GM19328 (cell line): ENCODE measurements at regions not wholly inside any gene's neighbourhood (a gene's known extent, or its start where the extent isn't known, plus 50 kb on each side); places are given as distances from the start of the nearest gene placed in this dataset.
"Not testable (repeated sequence)": the region's sequence is repeated elsewhere in the genome, so short reads cannot be mapped to it uniquely, and the experiment has no call there.

Experiments
- ATAC-seq: cut with Tn5 transposase; IDR thresholded peaks from one replicate; pipeline ENCODE4 v1.9.1; 2021; ENCODE audit warnings: mild to moderate bottlenecking, moderate library complexity; ENCODE audit not compliant: unreplicated experiment

DNA sequence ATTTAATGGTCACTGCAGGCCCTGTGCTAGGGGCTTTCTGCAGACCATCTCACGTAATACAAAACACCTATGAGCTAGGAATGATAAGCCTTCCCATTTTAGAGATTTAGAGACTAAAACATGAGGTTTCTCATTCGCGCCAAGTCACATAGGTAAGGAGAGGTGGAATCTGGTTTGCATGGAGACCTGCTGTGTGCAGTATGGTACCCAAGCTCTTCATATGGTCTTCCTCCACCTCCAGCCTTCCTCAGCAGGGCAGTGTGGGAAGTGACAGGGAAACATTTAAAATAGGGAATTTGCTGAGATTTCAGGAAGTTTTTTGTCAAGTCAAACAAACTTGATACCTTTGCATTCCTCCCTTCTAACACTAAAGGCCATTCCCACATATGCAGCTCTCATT, 337.6 kb downstream of the IL20RB start:
- no peak for ATAC-seq

DNA sequence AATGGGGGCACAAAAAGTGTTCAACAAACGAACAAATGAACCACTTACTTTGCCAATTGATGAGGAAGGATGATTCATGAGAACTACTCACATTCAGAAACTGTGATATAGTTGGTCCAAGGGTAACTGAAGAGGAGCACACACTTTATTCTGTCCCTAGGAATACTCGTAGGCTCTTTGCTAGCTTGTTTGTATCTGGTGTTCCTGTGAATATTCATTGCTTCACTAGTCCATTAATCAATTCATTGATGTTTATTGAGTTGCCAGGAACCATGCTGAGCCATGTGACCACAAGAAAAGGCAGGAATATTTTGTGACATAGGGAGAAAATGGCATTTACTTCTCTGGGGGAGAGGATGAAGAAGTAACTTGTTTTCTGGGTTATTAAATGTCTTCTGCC, 338.3 kb downstream of the IL20RB start:
- ATAC-seq = no peak

DNA sequence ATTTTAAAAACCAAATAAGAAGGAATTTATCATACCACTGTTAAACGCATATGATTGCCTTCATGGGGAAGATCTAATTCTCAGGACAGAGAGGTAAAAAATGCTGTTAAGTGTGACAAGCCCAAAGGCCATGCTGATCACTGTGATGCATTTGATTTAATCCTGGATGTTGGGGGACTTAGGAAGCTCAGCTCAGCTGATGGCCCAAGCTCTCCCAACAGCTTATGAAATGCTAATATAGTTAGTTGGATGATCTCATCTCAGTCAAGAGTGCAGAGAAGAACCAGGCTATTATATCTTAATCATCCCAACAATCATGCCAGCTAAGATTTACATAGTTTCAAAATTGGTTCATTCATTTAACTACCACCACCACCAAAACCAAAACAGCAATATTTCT, 340.0 kb downstream of the IL20RB start:
- ATAC-seq = no peak

DNA sequence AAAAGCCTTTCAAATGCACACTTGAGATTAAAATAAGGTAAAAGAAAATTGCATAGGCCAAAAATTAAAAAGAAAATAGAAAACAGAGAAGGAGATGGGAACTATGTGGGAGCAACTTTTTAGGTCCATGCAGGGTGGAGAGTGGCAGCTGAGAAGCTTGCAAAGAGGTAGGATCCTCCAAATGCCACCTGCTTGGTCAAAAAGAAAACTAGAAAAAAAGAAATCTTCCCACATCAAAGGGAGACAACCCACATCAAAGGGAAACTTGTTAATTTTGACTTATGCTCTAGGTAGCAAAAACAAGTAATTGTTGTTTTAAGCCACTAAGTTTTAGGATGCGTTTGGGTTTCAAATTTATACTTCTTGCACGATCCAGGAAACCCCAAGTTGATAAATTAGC, 342.9 kb downstream of the IL20RB start:
- no peak for ATAC-seq

DNA sequence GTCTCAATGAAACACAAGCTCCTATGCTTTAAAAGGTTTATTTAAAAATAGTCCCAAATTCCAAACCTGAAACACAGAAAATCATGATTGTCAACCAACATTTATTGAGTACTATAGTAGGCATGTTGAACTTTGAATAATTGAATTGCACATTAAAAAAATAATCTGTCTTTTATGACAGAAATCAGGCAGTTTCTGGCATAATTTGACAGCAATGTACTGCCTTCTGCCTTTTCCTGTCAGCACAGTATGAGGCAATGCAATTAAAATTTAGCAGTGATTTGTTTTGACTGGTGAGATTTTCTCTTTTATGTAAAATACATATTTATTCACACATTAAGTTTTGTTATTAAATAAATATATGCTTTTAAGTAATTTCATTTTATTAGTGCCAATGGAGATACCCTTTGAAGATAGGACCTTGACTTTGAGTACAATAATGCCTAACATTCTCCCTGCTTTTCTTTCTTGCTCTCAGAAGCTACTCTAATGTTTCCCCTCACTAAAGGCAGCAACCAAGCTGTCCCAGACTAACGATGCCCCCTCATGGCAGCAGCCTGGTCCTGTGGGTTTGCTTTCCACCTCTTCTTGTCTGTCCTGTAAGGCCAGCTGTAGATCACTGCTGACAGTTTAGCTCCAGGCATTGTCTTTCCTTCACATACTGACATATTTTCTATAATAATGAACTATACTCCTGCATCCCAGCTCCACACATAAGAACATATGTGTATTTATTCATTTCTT, 346.7 kb downstream of the IL20RB start:
- ATAC-seq = no peak

DNA sequence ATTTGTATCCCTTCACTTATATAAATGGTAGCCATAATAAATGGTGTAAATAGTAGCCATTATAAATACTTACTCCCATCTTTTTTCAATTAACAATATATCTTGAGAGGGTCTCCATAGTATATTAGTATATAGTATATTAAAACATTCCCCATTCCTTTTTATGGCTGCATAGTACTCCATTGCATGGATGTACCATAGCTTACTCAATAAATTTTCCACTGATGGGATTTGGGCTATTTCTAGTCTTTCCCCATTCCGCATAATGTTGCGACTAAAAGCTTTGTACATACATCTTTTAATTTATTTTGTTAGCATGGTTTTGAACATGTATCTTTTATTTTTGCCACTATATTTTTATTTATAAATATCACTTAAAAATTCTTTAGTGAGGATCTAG, 366.3 kb downstream of the IL20RB start:
- no peak for ATAC-seq

DNA sequence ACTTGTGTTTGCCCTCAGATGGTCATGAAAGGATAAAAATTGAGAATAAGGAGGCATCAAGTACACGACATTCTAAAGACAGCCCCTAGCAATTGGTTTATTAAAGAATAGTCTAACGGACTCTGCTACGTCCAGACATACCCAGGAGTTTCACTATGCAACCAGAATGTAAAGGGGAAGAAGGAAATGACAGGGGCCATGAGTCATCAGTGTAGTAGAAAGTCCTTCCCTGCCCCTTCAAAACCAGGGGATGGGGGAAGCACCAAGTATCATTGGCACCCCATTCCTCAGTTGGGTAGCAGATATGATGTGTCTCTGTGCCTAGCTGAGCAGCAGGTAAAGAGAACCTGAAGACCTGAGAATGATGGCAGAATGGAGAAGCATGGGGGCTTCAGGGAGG, 367.4 kb downstream of the IL20RB start:
- ATAC-seq = no peak

DNA sequence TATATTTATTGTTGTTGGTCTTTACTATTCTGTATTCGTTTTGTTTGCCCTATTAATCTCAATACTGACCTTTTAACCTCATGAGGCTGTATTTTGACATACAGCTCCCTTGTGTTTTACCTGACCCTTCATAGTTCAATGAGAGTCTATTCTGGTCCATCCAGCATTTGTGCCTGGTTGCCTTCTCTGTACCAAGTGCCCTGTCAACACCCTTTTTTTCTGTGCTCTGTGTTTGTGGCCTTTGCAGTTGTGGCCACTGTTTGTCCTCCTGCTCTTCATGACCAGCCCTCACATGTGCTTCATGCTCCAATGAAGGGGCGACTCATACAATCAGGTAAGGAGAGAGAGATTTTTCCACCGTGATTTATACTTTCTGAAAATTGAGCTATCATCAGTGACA, 368.2 kb downstream of the IL20RB start:
- ATAC-seq = no peak

DNA sequence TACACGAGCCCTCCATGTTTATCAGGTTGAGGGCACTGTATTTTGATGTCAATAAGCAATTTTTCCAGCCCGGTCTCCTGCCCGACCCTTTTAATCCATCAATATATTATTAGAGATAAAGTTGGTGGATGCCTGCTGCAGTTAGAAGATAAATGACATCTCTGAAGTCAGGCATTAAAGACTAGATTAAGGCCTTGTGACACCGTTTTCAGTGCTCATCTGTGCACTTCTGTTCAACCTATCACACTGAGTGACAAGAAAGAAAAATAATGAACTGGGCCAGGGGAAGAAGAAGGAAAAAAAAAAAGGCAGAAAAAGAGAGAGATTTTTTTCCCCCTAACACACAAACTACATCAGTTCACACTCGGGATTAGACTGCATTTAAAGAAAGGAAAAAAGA, 371.8 kb downstream of the IL20RB start:
- ATAC-seq = no peak

DNA sequence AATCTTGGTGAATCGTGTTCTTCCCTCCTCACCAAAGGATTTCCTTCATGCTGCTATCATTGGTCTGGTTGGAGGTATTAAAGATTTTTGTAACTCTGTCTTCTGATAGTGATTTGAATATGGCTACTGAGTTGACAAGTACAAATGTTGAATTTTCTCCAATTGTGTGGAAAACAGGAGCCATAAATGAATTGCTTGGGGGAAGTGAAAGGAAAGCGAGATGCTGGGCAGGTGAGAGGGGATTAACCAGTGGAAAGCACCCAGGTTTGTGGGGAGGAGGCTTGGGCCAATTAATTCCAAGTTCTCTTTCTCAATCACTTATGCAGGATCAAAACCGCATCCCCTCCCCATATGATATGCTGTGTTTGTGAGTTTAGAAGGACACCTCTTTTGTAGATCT, 372.5 kb downstream of the IL20RB start:
- no peak for ATAC-seq

DNA sequence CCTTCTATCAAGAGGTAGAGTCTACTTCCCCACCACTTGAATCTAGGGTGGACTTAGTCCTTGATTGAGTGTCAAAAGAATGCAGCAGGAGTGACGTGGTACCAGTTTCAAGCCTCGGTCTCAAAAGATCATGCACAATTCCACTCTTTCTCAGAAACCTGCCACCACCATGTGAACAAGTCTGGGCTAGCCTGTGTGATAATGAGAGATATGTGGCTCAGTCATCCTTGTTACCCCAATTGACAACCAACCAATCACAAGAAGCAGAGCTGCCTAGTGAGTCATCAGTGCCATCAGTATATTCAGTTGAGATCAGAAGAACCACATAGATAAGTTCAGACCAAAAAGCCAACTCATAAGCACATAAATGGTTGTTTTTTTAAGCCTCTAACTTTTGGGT, 374.5 kb downstream of the IL20RB start:
- no peak for ATAC-seq

DNA sequence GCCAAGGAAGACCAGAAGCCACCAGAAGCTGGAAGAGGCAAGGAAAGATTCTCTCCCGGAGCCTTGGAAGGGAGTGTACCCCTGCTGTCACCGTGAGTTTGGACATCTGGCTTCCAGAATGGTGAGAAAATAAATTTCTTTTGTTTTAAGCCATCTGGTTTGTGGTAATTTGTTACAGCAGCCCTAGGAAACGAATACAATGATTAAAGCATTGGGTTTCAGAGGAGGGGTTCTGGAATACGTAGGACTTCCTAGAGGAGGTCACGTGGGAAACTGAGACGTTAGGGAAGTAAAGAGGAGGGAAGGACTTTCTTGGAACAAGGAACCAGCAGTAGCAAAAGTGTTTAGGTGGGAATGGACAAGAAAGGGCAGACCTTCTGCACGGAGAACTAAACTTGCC, 377.7 kb downstream of the IL20RB start:
- ATAC-seq = no peak

DNA sequence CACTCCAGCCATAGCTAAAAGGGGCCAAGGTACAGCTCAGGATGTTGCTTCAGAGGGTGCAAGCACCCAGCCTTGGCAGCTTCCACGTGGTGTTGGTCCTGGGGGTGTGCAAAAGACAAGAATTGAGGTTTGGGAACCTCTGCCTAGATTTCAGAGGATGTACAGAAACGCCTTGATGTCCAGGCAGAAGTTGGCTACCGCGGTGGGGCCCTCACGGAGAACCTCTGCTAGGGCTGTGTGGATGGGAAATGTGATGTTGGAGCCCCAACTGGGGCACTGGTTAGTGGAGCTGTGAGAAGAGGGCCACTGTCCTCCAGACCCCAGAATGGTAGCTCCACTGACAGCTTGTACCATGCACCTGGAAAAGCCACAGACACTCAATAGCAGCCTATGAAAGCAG, 380.6 kb downstream of the IL20RB start:
- ATAC-seq = not testable (repeated sequence)

DNA sequence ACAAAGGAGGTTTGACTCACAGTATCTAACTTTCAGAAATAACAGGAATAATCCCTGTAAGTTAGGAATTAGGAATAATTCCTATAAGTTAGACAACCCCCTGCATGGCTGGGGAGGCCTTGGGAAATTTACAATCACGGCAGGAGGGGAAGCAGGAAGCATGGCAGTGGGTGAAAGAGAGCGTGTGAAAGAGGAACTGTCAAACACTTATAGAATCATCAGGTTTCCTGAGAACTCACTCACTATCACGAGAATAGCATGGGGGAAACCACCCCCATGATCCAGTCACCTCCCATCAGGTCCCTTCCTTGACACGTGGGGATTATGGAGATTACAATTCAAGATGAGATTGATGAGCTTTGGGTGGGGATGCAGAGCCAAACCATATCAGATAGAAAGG, 385.5 kb downstream of the IL20RB start:
- no peak for ATAC-seq

DNA sequence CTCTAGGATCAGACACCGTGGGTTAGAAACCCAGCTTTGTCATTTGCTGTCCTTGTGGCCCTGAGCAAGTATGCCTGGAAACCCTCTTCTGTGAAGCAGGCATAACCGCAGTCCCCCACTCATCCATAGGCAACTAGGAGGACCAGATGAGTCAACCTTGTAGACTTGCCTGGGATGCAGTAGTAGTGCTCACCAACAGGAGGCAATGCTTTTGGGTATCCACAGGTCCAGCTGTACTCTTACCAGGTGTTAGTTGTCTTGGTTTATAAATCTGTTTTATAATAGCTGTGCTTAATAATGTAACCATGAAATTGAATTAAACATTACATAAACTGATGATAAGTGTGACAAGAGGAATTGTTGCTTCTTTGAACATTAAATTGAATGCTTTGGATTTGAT, 389.3 kb downstream of the IL20RB start:
- ATAC-seq = no peak

DNA sequence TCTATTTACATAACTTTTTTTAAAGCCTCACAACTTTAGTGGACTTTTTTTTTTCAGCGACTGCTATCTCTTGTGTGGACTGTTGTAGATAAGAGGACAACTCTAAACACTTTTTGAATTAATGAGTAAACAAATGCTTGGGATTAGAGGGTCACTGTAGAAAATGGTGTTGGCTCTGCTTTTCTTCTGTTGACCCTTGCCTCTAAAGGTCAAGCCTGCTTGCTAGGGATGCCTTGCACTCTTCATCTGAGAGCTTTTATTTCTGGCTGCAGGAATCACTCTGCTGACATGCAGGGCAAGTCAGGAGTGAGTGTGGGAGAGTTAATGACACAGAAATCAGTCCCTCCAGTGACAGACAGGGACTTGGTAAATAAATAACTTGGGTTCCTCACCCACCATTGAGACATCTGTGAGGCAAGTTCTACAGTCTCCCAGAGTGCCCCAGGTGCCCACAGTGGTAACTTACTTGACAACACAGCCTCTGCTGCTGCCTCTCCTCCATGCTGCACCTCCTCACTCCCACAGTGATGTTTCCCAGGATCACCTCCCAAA, 390.1 kb downstream of the IL20RB start:
- no peak for ATAC-seq

DNA sequence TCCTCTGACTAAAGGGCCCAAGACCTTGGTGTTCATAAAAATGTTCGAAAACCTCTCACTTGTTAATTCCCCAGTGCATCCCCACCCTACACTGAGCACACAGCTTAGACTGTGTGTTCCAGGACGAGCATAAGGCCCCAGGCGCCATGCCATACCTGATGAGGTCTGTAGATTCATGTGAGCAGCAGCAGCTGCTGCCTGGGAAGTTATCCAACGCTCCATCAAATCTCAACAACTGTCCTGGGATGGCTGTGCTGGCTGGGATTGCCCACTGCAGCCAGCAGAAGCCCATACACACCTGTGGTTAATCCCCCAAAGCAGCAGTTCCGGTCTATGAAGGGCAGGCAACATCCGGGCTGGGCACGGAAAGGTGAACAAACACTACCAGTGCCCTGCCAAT, 391.2 kb downstream of the IL20RB start:
- ATAC-seq = no peak

DNA sequence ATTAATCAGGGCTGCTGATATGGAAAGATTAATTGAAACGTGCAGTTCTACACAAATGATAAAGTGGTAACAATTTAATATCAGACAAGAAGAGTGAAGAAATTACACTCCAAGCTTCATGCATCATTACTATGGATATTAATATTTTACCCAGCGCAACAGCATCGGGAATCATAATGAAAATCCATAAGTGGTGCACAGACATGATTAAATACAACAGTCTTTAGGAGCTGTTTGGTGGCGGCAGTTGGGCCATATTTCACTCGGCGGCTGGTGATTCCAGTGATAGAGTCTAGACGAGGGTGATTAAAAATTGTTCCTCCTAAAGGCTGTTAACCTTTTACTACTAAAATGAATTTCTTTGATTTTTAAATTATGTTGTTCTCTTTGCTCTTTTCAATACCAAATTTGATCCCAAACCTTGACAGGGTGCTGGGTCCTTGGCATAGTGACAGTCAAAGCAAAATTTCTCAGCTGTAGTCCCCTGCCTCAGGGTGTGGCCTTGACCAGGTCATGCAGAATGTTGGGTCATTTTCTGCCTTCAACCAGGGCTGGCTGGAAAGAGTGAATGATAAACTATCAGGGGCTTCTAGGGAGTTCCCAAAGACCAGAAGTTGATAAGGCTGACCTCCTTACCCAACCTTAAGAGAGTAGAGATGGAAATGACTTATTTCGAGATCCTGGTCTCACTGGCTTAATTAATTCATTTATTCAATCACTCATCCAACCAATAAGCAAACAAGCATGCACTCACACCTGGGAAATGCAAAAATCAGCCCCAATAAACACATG, 392.0 kb downstream of the IL20RB start:
- no peak for ATAC-seq

DNA sequence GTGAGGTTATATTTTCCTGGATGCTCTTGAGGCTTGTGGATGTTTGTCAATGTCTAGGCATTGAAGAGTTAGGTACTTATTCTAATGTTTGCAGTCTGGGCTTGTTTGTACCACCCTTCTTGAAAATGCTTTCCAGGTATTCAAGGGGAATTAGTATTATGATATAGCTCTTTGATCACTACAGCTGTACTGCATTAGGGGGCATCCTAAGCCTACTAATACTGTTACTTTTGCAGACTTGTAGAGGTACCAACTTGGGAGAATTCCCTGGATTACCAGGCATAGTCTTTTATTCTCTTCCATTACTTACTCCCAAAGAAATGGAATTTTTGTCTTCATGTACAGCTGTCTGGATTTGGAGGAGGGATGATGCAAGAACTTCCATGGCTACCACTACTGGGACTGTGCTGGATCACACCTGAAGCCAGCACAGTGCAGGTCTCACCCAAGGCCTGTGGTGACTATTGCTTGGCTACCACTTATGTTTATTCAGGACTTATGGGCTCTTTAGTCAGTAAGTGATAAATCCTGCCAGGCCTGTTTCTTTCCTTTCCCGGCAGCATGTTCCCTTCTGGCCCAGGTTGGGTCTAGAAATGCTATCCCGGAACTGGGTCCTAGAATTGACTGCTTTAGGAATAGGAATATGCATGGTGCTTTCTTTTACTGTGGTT, 402.9 kb downstream of the IL20RB start:
- ATAC-seq = no peak

DNA sequence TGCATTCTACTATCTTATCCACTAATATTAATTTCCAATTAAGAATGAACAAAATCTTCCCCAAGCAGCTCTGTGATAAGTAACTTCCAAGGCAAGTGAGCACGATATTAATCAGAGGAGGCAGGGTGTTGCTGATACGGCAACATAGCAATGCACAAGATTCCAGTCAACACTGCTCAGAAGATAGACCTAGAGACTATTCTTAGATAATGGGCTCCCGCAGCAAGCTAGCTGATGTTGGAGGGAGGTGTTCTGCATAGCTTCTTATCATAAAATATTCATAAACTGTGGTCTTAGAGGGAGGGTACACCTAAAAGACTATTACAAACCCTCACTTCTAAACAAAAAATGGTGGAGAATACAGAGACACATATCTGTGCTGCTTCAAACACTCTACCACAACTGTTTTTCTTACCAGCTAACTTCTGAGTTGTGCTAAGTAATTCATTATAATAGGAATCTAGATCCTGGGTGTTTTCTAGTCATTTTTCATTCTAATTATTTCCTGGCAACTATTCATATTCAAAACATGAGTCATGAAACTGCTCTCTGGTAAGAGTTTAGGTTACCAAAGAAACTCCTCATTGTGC, 382.0 kb upstream of the SOX14 start:
- no peak for ATAC-seq

DNA sequence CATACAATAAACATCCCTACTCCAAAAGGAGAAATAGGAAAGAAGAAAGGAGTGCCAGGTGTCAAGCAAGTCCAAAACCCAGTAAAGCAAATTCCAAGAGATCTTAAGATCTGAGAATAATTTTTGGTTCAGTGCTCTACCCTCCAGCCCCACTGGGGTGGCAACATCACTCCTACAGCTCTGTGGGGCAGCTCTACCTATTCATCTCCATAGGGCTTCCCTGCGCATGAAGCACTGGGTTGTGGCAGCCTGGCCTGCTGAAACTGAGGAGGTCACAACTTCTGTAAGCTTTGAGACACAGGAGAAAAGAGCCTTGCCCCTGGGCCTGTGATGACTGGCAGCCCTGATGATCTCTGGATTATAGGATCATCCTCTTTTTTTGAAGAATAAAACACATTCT, 378.2 kb upstream of the SOX14 start:
- ATAC-seq = no peak
